H9 (cell line): ENCODE measurements at regions not wholly inside any gene's neighbourhood (a gene's known extent, or its start where the extent isn't known, plus 50 kb on each side); places are given as distances from the start of the nearest gene placed in this dataset.

Source experiments
- DNase-seq: peaks from one replicate; pipeline ENCODE4 v3.0.0-alpha.2; 2017
- H2AFZ ChIP-seq: one replicate; pipeline ENCODE4 v1.6.1; 2013; ENCODE audit warnings: mild to moderate bottlenecking, low read length, control low read depth, moderate library complexity
- H2AK5ac ChIP-seq: 2 replicates; pipeline ENCODE4 v1.6.1; 2013; ENCODE audit warnings: low read length, control low read depth, mixed read lengths; ENCODE audit not compliant: insufficient read length
- H2BK120ac ChIP-seq: one replicate; pipeline ENCODE4 v1.6.1; 2013; ENCODE audit warnings: low read depth, mild to moderate bottlenecking, low read length, control low read depth, inconsistent platforms; ENCODE audit not compliant: poor library complexity, severe bottlenecking
- H2BK12ac ChIP-seq: 2 replicates; pipeline ENCODE4 v1.6.1; 2013; ENCODE audit warnings: low read length, control low read depth, mixed read lengths, low read depth; ENCODE audit not compliant: insufficient read length
- H2BK15ac ChIP-seq: 2 replicates; pipeline ENCODE4 v1.6.1; 2013; ENCODE audit warnings: low read depth, low read length, control low read depth
- H2BK20ac ChIP-seq: one replicate; pipeline ENCODE4 v1.6.1; 2013; ENCODE audit warnings: low read depth, mild to moderate bottlenecking, low read length, control low read depth, inconsistent platforms; ENCODE audit not compliant: poor library complexity, severe bottlenecking
- H2BK5ac ChIP-seq: 2 replicates; pipeline ENCODE4 v1.6.1; 2013; ENCODE audit warnings: low read length, control low read depth, mixed read lengths; ENCODE audit not compliant: insufficient read length
- H3K14ac ChIP-seq: 2 replicates; pipeline ENCODE4 v1.6.1; 2013; ENCODE audit warnings: low read length, control low read depth; ENCODE audit not compliant: insufficient read depth
- H3K18ac ChIP-seq: 2 replicates; pipeline ENCODE4 v1.6.1; 2013; ENCODE audit warnings: low read depth, mild to moderate bottlenecking, mixed read lengths, low read length, control low read depth; ENCODE audit not compliant: insufficient read length
- H3K23ac ChIP-seq: 2 replicates; pipeline ENCODE4 v1.6.1; 2013; ENCODE audit warnings: low read length, control low read depth, mixed read lengths, low read depth; ENCODE audit not compliant: insufficient read length
- H3K23me2 ChIP-seq: 2 replicates; pipeline ENCODE4 v1.6.1; 2013; ENCODE audit warnings: low read depth, mild to moderate bottlenecking, mixed read lengths, low read length, control low read depth; ENCODE audit not compliant: insufficient read length, poor library complexity, severe bottlenecking
- H3K27ac ChIP-seq: 2 replicates; pipeline ENCODE4 v1.5.1; 2013; ENCODE audit warnings: low read length, control low read depth, mixed read lengths, low read depth; ENCODE audit not compliant: insufficient read length
- H3K27me3 ChIP-seq: 2 replicates; pipeline ENCODE4 v1.6.1; 2013; ENCODE audit warnings: low read length, control low read depth, inconsistent platforms; ENCODE audit not compliant: insufficient read depth
- H3K4ac ChIP-seq: 2 replicates; pipeline ENCODE4 v1.6.1; 2013; ENCODE audit warnings: low read depth, mild to moderate bottlenecking, control low read depth, inconsistent platforms, low read length, moderate library complexity
- H3K4me1 ChIP-seq: 2 replicates; pipeline ENCODE4 v1.6.1; 2013; ENCODE audit warnings: low read length, control low read depth, inconsistent platforms; ENCODE audit not compliant: insufficient read depth
- H3K4me2 ChIP-seq: 2 replicates; pipeline ENCODE4 v1.6.1; 2013; ENCODE audit warnings: low read length, control low read depth, mixed read lengths; ENCODE audit not compliant: insufficient read length, insufficient read depth
- H3K56ac ChIP-seq: 2 replicates; pipeline ENCODE4 v1.6.1; 2013; ENCODE audit warnings: low read depth, mild to moderate bottlenecking, mixed read lengths, low read length, control low read depth; ENCODE audit not compliant: insufficient read length
- H3K79me1 ChIP-seq: 2 replicates; pipeline ENCODE4 v1.6.1; 2013; ENCODE audit warnings: low read depth, mild to moderate bottlenecking, moderate library complexity, low read length, control low read depth, inconsistent platforms; ENCODE audit not compliant: insufficient read depth, poor library complexity, severe bottlenecking
- H3K79me2 ChIP-seq: 2 replicates; pipeline ENCODE4 v1.6.1; 2013; ENCODE audit warnings: low read length, control low read depth, inconsistent platforms; ENCODE audit not compliant: insufficient read depth
- H3K9ac ChIP-seq: 2 replicates; pipeline ENCODE4 v1.6.1; 2013; ENCODE audit warnings: low read length, control low read depth, mixed read lengths; ENCODE audit not compliant: insufficient read length; ENCODE audit errors: extremely low read depth
- H3K9me3 ChIP-seq: one replicate; pipeline ENCODE4 v1.6.1; 2013; ENCODE audit warnings: low read depth, low read length, inconsistent platforms; ENCODE audit not compliant: control insufficient read depth
- H3T11ph ChIP-seq: one replicate; pipeline ENCODE4 v1.6.1; 2013; ENCODE audit warnings: mild to moderate bottlenecking, low read length, control low read depth, inconsistent platforms
- H4K20me1 ChIP-seq: one replicate; pipeline ENCODE4 v1.6.1; 2013; ENCODE audit not compliant: control insufficient read depth, insufficient read length, insufficient read depth
- H4K5ac ChIP-seq: 2 replicates; pipeline ENCODE4 v1.6.1; 2013; ENCODE audit warnings: low read depth, mild to moderate bottlenecking, mixed read lengths, low read length, control low read depth; ENCODE audit not compliant: insufficient read length
- H4K8ac ChIP-seq: replicated peaks from 2 replicates; pipeline ENCODE4 v1.6.1; 2013; ENCODE audit warnings: low read length, control low read depth, mixed read lengths, low read depth; ENCODE audit not compliant: insufficient read length
- H4K91ac ChIP-seq: 2 replicates; pipeline ENCODE4 v1.6.1; 2013; ENCODE audit warnings: low read depth, mild to moderate bottlenecking, moderate library complexity, mixed read lengths, low read length, control low read depth; ENCODE audit not compliant: insufficient read length
- H3K27ac Mint-ChIP-seq, 3 experiments: 2 replicates in 2 of 3; 3 replicates in 1 of 3; pipeline ENCODE4 v1.8.0; 2020 to 2021; ENCODE audit warnings: mixed read lengths in 3 of 3, mild to moderate bottlenecking in 1 of 3, moderate library complexity in 1 of 3
- H3K27me3 Mint-ChIP-seq: 2 replicates; pipeline ENCODE4 v1.8.0; 2021; ENCODE audit warnings: low read depth, mild to moderate bottlenecking, moderate library complexity, mixed read lengths
- H3K36me3 Mint-ChIP-seq, 3 experiments: 2 replicates in 2 of 3; 3 replicates in 1 of 3; pipeline ENCODE4 v1.8.0; 2020 to 2021; ENCODE audit warnings: low read depth in 3 of 3, mixed read lengths in 3 of 3; ENCODE audit not compliant: insufficient read depth in 1 of 3
- H3K4me1 Mint-ChIP-seq, 2 experiments: 2 replicates each; pipeline ENCODE4 v1.8.0; 2020; ENCODE audit warnings: mixed read lengths in 2 of 2
- H3K4me3 Mint-ChIP-seq, 2 experiments: 2 replicates in 1 of 2; 3 replicates in 1 of 2; pipeline ENCODE4 v1.8.0; 2020 to 2021; ENCODE audit warnings: mild to moderate bottlenecking in 2 of 2, mixed read lengths in 2 of 2, moderate library complexity in 1 of 2
- H3K9me3 Mint-ChIP-seq, 2 experiments: 2 replicates in 1 of 2; 3 replicates in 1 of 2; pipeline ENCODE4 v1.8.0; 2020; ENCODE audit warnings: mild to moderate bottlenecking in 2 of 2, mixed read lengths in 2 of 2, moderate library complexity in 1 of 2
- WGBS: extraction: QIAGEN DNeasy Blood & Tissue Kit; methylation state at CpG from one replicate; pipeline ENCODE4 v1.1.7; 2013; ENCODE audit warnings: missing lambda C conversion rate, low lambda C conversion rate, mixed read lengths; ENCODE audit not compliant: insufficient read length; ENCODE audit errors: extremely low coverage; 5-methylcytosine and 5-hydroxymethylcytosine counted together
- TF ChIP-seq, protein P1 (sequence below): fragments of 200-600 bp; sonication (generic); conservative IDR thresholded peaks from 3 replicates; pipeline ENCODE4 v1.8.0; 2021; ENCODE audit warnings: antibody characterized with exemption, mild to moderate bottlenecking

DNA sequence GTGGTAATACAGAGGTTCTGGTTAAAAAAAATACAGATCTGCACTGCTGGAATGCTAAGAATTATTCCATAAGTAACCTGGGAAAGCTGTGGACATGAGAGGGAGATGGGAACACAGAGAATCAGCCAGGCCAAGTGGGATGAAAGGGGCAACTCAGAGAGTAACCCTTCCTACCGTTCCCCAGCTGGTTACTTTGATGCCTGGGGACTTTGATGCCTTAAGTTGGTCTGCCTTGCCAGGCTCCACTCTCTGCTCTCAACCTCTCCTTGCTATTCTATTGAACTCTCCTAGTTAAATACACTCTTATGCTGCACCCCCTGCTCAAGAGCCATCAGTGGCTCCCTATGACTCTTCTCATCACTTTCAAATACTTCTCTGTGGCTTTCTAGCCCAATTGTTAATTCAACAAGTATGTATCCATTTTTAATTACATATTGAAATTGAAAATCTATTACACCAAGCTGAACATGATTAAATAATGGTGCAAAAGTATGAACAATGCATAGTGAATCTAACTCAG, 315.5 kb downstream of the TLE3 start:
- Histone ChIP-seq H3K27ac (no peak overlapping the region), H2BK5ac (no peak overlapping the region), H4K5ac (no peak overlapping the region), H2BK15ac (no peak overlapping the region), H3K9me3 (no peaks in the 10 kb centered on the region), H4K91ac (no peak overlapping the region), H3K56ac (no peak overlapping the region), H2AK5ac (no peak overlapping the region), H3K18ac (no peak overlapping the region), H3K79me1 (no peaks in the 10 kb centered on the region), H3K4me2 (no peak overlapping the region), H2BK20ac (no peak overlapping the region), H2BK12ac (no peak overlapping the region), H3T11ph (no peak overlapping the region), H3K23ac (no peak overlapping the region), H3K14ac (no peak overlapping the region), H3K4me1 (no peaks in the 10 kb centered on the region), H4K20me1 (no peaks in the 10 kb centered on the region), H2BK120ac (no peak overlapping the region), H3K27me3 (no peaks in the 10 kb centered on the region), H4K8ac (no peak overlapping the region), H3K9ac (no peak overlapping the region), H3K79me2 (no peaks in the 10 kb centered on the region), H3K4ac (no peak overlapping the region), H3K23me2 (no peaks in the 10 kb centered on the region), H2AFZ (no peak overlapping the region)
- TF ChIP-seq, protein P1, sequence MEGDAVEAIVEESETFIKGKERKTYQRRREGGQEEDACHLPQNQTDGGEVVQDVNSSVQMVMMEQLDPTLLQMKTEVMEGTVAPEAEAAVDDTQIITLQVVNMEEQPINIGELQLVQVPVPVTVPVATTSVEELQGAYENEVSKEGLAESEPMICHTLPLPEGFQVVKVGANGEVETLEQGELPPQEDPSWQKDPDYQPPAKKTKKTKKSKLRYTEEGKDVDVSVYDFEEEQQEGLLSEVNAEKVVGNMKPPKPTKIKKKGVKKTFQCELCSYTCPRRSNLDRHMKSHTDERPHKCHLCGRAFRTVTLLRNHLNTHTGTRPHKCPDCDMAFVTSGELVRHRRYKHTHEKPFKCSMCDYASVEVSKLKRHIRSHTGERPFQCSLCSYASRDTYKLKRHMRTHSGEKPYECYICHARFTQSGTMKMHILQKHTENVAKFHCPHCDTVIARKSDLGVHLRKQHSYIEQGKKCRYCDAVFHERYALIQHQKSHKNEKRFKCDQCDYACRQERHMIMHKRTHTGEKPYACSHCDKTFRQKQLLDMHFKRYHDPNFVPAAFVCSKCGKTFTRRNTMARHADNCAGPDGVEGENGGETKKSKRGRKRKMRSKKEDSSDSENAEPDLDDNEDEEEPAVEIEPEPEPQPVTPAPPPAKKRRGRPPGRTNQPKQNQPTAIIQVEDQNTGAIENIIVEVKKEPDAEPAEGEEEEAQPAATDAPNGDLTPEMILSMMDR = no peak
- Mint-ChIP-seq H3K36me3 (no peaks in the 10 kb centered on the region), H3K4me3 (no peak overlapping the region), H3K27me3 (peaks cover 4% of the 10 kb centered on the region), H3K27ac (no peak overlapping the region; a peak in 1 of 7 replicates), H3K9me3 (peaks cover 4 to 6% of the 10 kb centered on the region in 2 experiments; a peak in 3 of 5 replicates), H3K4me1 (peaks cover 0 to 7% of the 10 kb centered on the region in 2 experiments; a peak in 2 of 4 replicates)
- no CpG with 5 or more reads among the region's 1 CpG for WGBS
- no peak for DNase-seq
